ENCODE measurements at regions not wholly inside any gene's neighbourhood (a gene's known extent, or its start where the extent isn't known, plus 50 kb on each side); places are given as distances from the start of the nearest gene placed in this dataset.

GRCh38 chr12:30846776-30847175 is 79.8 kb upstream of the TSPAN11 start:
- no peak for TF ChIP-seq EZH2phosphoT487 (IDR thresholded peaks at IDR 0.05; ENCODE audit: unreplicated experiment)
- TF ChIP-seq, protein P1, sequence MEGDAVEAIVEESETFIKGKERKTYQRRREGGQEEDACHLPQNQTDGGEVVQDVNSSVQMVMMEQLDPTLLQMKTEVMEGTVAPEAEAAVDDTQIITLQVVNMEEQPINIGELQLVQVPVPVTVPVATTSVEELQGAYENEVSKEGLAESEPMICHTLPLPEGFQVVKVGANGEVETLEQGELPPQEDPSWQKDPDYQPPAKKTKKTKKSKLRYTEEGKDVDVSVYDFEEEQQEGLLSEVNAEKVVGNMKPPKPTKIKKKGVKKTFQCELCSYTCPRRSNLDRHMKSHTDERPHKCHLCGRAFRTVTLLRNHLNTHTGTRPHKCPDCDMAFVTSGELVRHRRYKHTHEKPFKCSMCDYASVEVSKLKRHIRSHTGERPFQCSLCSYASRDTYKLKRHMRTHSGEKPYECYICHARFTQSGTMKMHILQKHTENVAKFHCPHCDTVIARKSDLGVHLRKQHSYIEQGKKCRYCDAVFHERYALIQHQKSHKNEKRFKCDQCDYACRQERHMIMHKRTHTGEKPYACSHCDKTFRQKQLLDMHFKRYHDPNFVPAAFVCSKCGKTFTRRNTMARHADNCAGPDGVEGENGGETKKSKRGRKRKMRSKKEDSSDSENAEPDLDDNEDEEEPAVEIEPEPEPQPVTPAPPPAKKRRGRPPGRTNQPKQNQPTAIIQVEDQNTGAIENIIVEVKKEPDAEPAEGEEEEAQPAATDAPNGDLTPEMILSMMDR (conservative IDR thresholded peaks at IDR 0.05; ENCODE audit: low read depth in 2 of 2) = no peak
